Lung (tissue), 11 donors: ENCODE measurements at regions not wholly inside any gene's neighbourhood (a gene's known extent, or its start where the extent isn't known, plus 50 kb on each side); places are given as distances from the start of the nearest gene placed in this dataset.

ENCODE experiments used
- ATAC-seq: fragments of 200-7000 bp; cut with Tn5 transposase; one replicate; pipeline ENCODE4 v1.9.1; 2020; ENCODE audit warnings: moderate number of reproducible peaks; ENCODE audit not compliant: insufficient read depth, low FRiP score
- DNase-seq, 3 donors: peaks; one replicate each; pipeline ENCODE4 v3.0.0-alpha.2; 2013 to 2017
- H3K27ac ChIP-seq, 2 donors: one replicate each; pipeline ENCODE4 v1.5.1; 2013; ENCODE audit warnings: mild to moderate bottlenecking in 2 of 2, moderate library complexity in 2 of 2, control low read depth in 1 of 2, inconsistent platforms in 1 of 2, low read depth in 1 of 2, low read length in 1 of 2
- H3K27me3 ChIP-seq, 3 donors: one replicate each; pipeline ENCODE4 v1.5.1; 2013; ENCODE audit warnings: low read length in 2 of 3; ENCODE audit not compliant: control insufficient read depth in 3 of 3, insufficient read depth in 3 of 3
- H3K36me3 ChIP-seq, 4 donors: one replicate each; pipeline ENCODE4 v1.5.1; 2013; ENCODE audit warnings: low read length in 4 of 4, mild to moderate bottlenecking in 1 of 4, moderate library complexity in 1 of 4; ENCODE audit not compliant: control insufficient read depth in 4 of 4, insufficient read depth in 4 of 4
- H3K4me1 ChIP-seq, 5 donors: one replicate each; pipeline ENCODE4 v1.5.1; 2013; ENCODE audit warnings: low read length in 5 of 5, mild to moderate bottlenecking in 2 of 5, moderate library complexity in 1 of 5; ENCODE audit not compliant: control insufficient read depth in 5 of 5, insufficient read depth in 5 of 5
- H3K4me3 ChIP-seq: one replicate; pipeline ENCODE4 v1.5.1; 2013; ENCODE audit warnings: mild to moderate bottlenecking, control low read depth, moderate library complexity
- H3K9ac ChIP-seq, 2 donors: one replicate each; pipeline ENCODE4 v1.5.1; 2013; ENCODE audit warnings: low read length in 2 of 2, control low read depth in 1 of 2; ENCODE audit not compliant: insufficient read depth in 1 of 2
- H3K9me3 ChIP-seq, 4 donors: one replicate each; pipeline ENCODE4 v1.5.1; 2013; ENCODE audit warnings: low read length in 3 of 4, mild to moderate bottlenecking in 1 of 4, moderate library complexity in 1 of 4; ENCODE audit not compliant: control insufficient read depth in 4 of 4, insufficient read depth in 3 of 4
- CTCF ChIP-seq: IDR thresholded peaks from 2 replicates; pipeline ENCODE4 v1.5.1; 2012; ENCODE audit warnings: mild to moderate bottlenecking; ENCODE audit errors: control extremely low read depth, extremely low read depth
- WGBS, 2 donors: extraction: QIAGEN DNeasy Blood & Tissue Kit; methylation state at CpG; one replicate each; pipeline ENCODE4 v1.1.7; 2013; 5-methylcytosine and 5-hydroxymethylcytosine counted together
- donor health status: control.
- donor health status: control.
- donor health status: Bipolar disorder and iron deficiency.
- donor health status: healthy.
- donor health status: DM: yes; HTN: yes; CAD: no.

- Histone ChIP-seq H3K9ac (no peak overlapping the region), H3K27me3 (no peaks in the 10 kb centered on the region), H3K36me3 (no peaks in the 10 kb centered on the region), H3K9me3 (no peaks in the 10 kb centered on the region), H3K27ac (no peak overlapping the region), H3K4me1 (no peaks in the 10 kb centered on the region), H3K4me3 (no peak overlapping the region)
- DNase-seq (no peak), ATAC-seq (no peak)
- WGBS, 2 donors, result 79% methylated on average over 3 of the region's 3 CpGs
- no peak for TF ChIP-seq CTCF
These were observed 131.1 kb downstream of the HS3ST1 start for GRCh38 chr4:11297627-11298026.

GRCh38 chr4:11297201-11297600, 131.5 kb downstream of the HS3ST1 start:
- no peaks in the 10 kb centered on the region for H3K36me3 ChIP-seq
- no peaks in the 10 kb centered on the region for H3K4me1 ChIP-seq
- H3K27ac ChIP-seq, result no peak overlapping the region
- no peak overlapping the region for H3K4me3 ChIP-seq
- no peak for TF ChIP-seq CTCF
- H3K9me3 ChIP-seq, result no peaks in the 10 kb centered on the region
- H3K9ac ChIP-seq, result no peak overlapping the region
- H3K27me3 ChIP-seq, result no peaks in the 10 kb centered on the region
- DNase-seq, result no peak
- WGBS, 2 donors, result 77 to 85% methylated on average over 4 of the region's 4 CpGs
- ATAC-seq, result no peak

- Histone ChIP-seq H3K27me3 (no peaks in the 10 kb centered on the region), H3K9ac (no peak overlapping the region), H3K4me1 (no peaks in the 10 kb centered on the region), H3K4me3 (no peak overlapping the region), H3K9me3 (no peaks in the 10 kb centered on the region), H3K36me3 (no peaks in the 10 kb centered on the region), H3K27ac (no peak overlapping the region)
- TF ChIP-seq CTCF, result no peak
- no peak for ATAC-seq
- 66 to 94% methylated on average over 1 of the region's 1 CpG for WGBS, 2 donors
- peak in 1 of 3 donors; percentile 3 for DNase-seq
These were observed 134.8 kb downstream of the HS3ST1 start for GRCh38 chr4:11293866-11294265.

GRCh38 chr4:11287055-11287454, 141.6 kb downstream of the HS3ST1 start:
- ATAC-seq, result no peak
- Histone ChIP-seq H3K27ac (no peak overlapping the region), H3K9ac (no peak overlapping the region), H3K27me3 (no peaks in the 10 kb centered on the region), H3K4me1 (no peaks in the 10 kb centered on the region), H3K4me3 (no peak overlapping the region), H3K9me3 (peaks cover 0 to 9% (median 0%) of the 10 kb centered on the region in 4 donors), H3K36me3 (no peaks in the 10 kb centered on the region)
- no peak for DNase-seq
- TF ChIP-seq CTCF, result no peak
- 93 to 94% methylated on average over 2 of the region's 2 CpGs for WGBS, 2 donors
